Liver (tissue), 7 donors: ENCODE measurements at regions not wholly inside any gene's neighbourhood (a gene's known extent, or its start where the extent isn't known, plus 50 kb on each side); places are given as distances from the start of the nearest gene placed in this dataset.

Experiments
- DNase-seq: peaks from one replicate; pipeline ENCODE4 v3.0.0-alpha.2; 2017; ENCODE audit warnings: low spot score
- H3K27ac ChIP-seq, 2 donors: one replicate each; pipeline ENCODE4 v1.7.0; 2013; ENCODE audit warnings: inconsistent platforms in 2 of 2, low read length in 2 of 2, control low read depth in 1 of 2, low read depth in 1 of 2, mild to moderate bottlenecking in 1 of 2
- H3K27me3 ChIP-seq, 4 donors: one replicate each; pipeline versions ENCODE4 v1.6.1 to v1.7.0; 2013; ENCODE audit warnings: low read length in 3 of 4, inconsistent platforms in 1 of 4, mild to moderate bottlenecking in 1 of 4, moderate library complexity in 1 of 4; ENCODE audit not compliant: control insufficient read depth in 4 of 4, insufficient read depth in 4 of 4
- H3K36me3 ChIP-seq, 4 donors: one replicate each; pipeline versions ENCODE4 v1.6.1 to v1.7.0; 2013; ENCODE audit warnings: low read length in 3 of 4, mild to moderate bottlenecking in 3 of 4, low read depth in 1 of 4, moderate library complexity in 1 of 4; ENCODE audit not compliant: control insufficient read depth in 4 of 4, insufficient read depth in 3 of 4
- H3K4me1 ChIP-seq, 4 donors: one replicate each; pipeline versions ENCODE4 v1.6.1 to v1.7.0; 2013; ENCODE audit warnings: low read length in 3 of 4, mild to moderate bottlenecking in 3 of 4, moderate library complexity in 1 of 4; ENCODE audit not compliant: control insufficient read depth in 4 of 4, insufficient read depth in 4 of 4
- H3K4me3 ChIP-seq, 3 donors: one replicate each; pipeline versions ENCODE4 v1.6.1 to v1.7.0; 2013; ENCODE audit warnings: low read length in 3 of 3, control low read depth in 1 of 3, low read depth in 1 of 3, mild to moderate bottlenecking in 1 of 3
- H3K9ac ChIP-seq, 2 donors: one replicate each; pipeline ENCODE4 v1.7.0; 2013; ENCODE audit warnings: low read length in 2 of 2, mild to moderate bottlenecking in 2 of 2, moderate library complexity in 2 of 2, control low read depth in 1 of 2, low read depth in 1 of 2
- H3K9me3 ChIP-seq, 4 donors: one replicate each; pipeline versions ENCODE4 v1.6.1 to v1.7.0; 2013; ENCODE audit warnings: low read length in 3 of 4; ENCODE audit not compliant: control insufficient read depth in 4 of 4
- ATF3 ChIP-seq: IDR thresholded peaks from 2 replicates; pipeline ENCODE4 v1.6.1; 2016; ENCODE audit warnings: antibody characterized with exemption
- EGR1 ChIP-seq, 2 donors: IDR thresholded peaks; 2 replicates each; pipeline ENCODE4 v1.6.1; 2016 to 2018; ENCODE audit warnings: antibody characterized with exemption in 2 of 2, low read depth in 2 of 2
- FOXA1 ChIP-seq: IDR thresholded peaks from 2 replicates; pipeline ENCODE4 v1.6.1; 2016; ENCODE audit warnings: antibody characterized with exemption
- FOXA2 ChIP-seq: IDR thresholded peaks from 2 replicates; pipeline ENCODE4 v1.6.1; 2016; ENCODE audit warnings: antibody characterized with exemption
- HNF4A ChIP-seq, 2 donors: conservative IDR thresholded peaks; 2 replicates each; pipeline ENCODE4 v1.6.1; 2016; ENCODE audit warnings: antibody characterized with exemption in 2 of 2, mild to moderate bottlenecking in 2 of 2
- HNF4G ChIP-seq: IDR thresholded peaks from 2 replicates; pipeline ENCODE4 v1.6.1; 2016; ENCODE audit warnings: antibody characterized with exemption
- NR2F2 ChIP-seq: IDR thresholded peaks from 2 replicates; pipeline ENCODE4 v1.6.1; 2016; ENCODE audit warnings: antibody characterized with exemption
- RAD21 ChIP-seq, 2 donors: IDR thresholded peaks; 2 replicates each; pipeline ENCODE4 v1.6.1; 2016; ENCODE audit warnings: antibody characterized with exemption in 2 of 2, mild to moderate bottlenecking in 2 of 2
- REST ChIP-seq: IDR thresholded peaks from 2 replicates; pipeline ENCODE4 v1.6.1; 2016; ENCODE audit warnings: antibody characterized with exemption, mild to moderate bottlenecking
- RXRA ChIP-seq, 2 donors: IDR thresholded peaks; 2 replicates each; pipeline ENCODE4 v1.6.1; 2017 to 2018; ENCODE audit warnings: antibody characterized with exemption in 2 of 2, mild to moderate bottlenecking in 1 of 2
- SP1 ChIP-seq: IDR thresholded peaks from 2 replicates; pipeline ENCODE4 v1.6.1; 2018; ENCODE audit warnings: antibody characterized with exemption, mild to moderate bottlenecking
- TAF1 ChIP-seq: conservative IDR thresholded peaks from 2 replicates; pipeline ENCODE4 v1.6.1; 2016; ENCODE audit warnings: antibody characterized with exemption, mild to moderate bottlenecking
- YY1 ChIP-seq: IDR thresholded peaks from 2 replicates; pipeline ENCODE4 v1.6.1; 2016; ENCODE audit warnings: antibody characterized with exemption, mild to moderate bottlenecking
- ZBTB33 ChIP-seq: IDR thresholded peaks from 2 replicates; pipeline ENCODE4 v1.6.1; 2016; ENCODE audit warnings: antibody characterized with exemption
- WGBS: extraction: QIAGEN DNeasy Blood & Tissue Kit; methylation state at CpG from one replicate; pipeline ENCODE4 v1.1.7; 2013; 5-methylcytosine and 5-hydroxymethylcytosine counted together
- donor health status: healthy.
- donor health status: healthy.
- donor health status: healthy.
- donor health status: healthy.

GRCh38 chr11:29847219-29847618 lies 169.6 kb downstream of the KCNA4 start (continued):
- TF ChIP-seq ZBTB33 (no peak), TAF1 (no peak), NR2F2 (no peak)

GRCh38 chr11:29844701-29845379 lies 172.0 kb downstream of the KCNA4 start:
- no peak for TF ChIP-seq ZBTB33
- no peak for TF ChIP-seq NR2F2
- TF ChIP-seq EGR1 (IDR thresholded peaks at IDR 0.05; ENCODE audit: low read depth in 2 of 2), result no peak
- no peak for TF ChIP-seq TAF1
- TF ChIP-seq FOXA2, result no peak
- no peak for TF ChIP-seq ATF3
- TF ChIP-seq YY1, result no peak
- no peak for TF ChIP-seq REST
- TF ChIP-seq RAD21 (IDR thresholded peaks at IDR 0.05), result no peak
- Histone ChIP-seq H3K4me1 (no peaks in the 10 kb centered on the region), H3K9me3 (no peaks in the 10 kb centered on the region), H3K36me3 (no peaks in the 10 kb centered on the region), H3K4me3 (no peak overlapping the region), H3K27me3 (no peaks in the 10 kb centered on the region), H3K27ac (no peak overlapping the region), H3K9ac (no peak overlapping the region)
- DNase-seq, result no peak
- WGBS, result 62% methylated on average over 3 of the region's 3 CpGs

GRCh38 chr11:29844031-29844430 lies 172.8 kb downstream of the KCNA4 start:
- H3K4me3 ChIP-seq, result no peak overlapping the region
- no peak overlapping the region for H3K27ac ChIP-seq
- no peaks in the 10 kb centered on the region for H3K9me3 ChIP-seq
- WGBS, result 87% methylated on average over 3 of the region's 3 CpGs
- no peaks in the 10 kb centered on the region for H3K4me1 ChIP-seq
- no peak overlapping the region for H3K9ac ChIP-seq
- H3K36me3 ChIP-seq, result no peaks in the 10 kb centered on the region
- no peaks in the 10 kb centered on the region for H3K27me3 ChIP-seq
- DNase-seq, result no peak
- TF ChIP-seq REST, result no peak
- TF ChIP-seq HNF4A (conservative IDR thresholded peaks at IDR 0.05), result no peak
- no peak for TF ChIP-seq RXRA (IDR thresholded peaks at IDR 0.05)
- no peak for TF ChIP-seq HNF4G
- TF ChIP-seq TAF1, result no peak
- TF ChIP-seq FOXA2, result no peak
- TF ChIP-seq FOXA1, result no peak
- TF ChIP-seq ZBTB33, result no peak
- TF ChIP-seq RAD21 (IDR thresholded peaks at IDR 0.05), result no peak
- no peak for TF ChIP-seq SP1
